ENCODE measurements at regions not wholly inside any gene's neighbourhood (a gene's known extent, or its start where the extent isn't known, plus 50 kb on each side); places are given as distances from the start of the nearest gene placed in this dataset.

GRCh38 chr1:34639701-34640100 lies 115.1 kb upstream of the GJB5 start:
- no peak overlapping the region for H3K18ac ChIP-seq (ENCODE audit: low read length)
- H4K12ac ChIP-seq (ENCODE audit: low read depth, low read length) = no peak overlapping the region

GRCh38 chr1:34640654-34641401 lies 114.0 kb upstream of the GJB5 start:
- H2BK12ac ChIP-seq (ENCODE audit: low read length) = no peak overlapping the region
- H4K8ac ChIP-seq (ENCODE audit: low read depth, low read length) = no peak overlapping the region
- H3K9ac ChIP-seq (ENCODE audit: low read length) = no peak overlapping the region
- no peak overlapping the region for H4K12ac ChIP-seq (ENCODE audit: low read depth, low read length)
- H4K91ac ChIP-seq (ENCODE audit: low read depth, low read length) = peak overlapping the region; percentile 24
- H3K18ac ChIP-seq (ENCODE audit: low read length) = no peak overlapping the region
- peaks cover 3% of the 10 kb centered on the region for H3K79me1 ChIP-seq (ENCODE audit: low read length)
- DNase-seq = no peak
- no peak overlapping the region for H3K4me2 ChIP-seq (ENCODE audit: low read length)
- no peak overlapping the region for H2AK5ac ChIP-seq (ENCODE audit: low read length)
- H3K27ac ChIP-seq (ENCODE audit: low read depth, low read length) = peak overlapping the region; percentile 72
- no peaks in the 10 kb centered on the region for H3K9me3 ChIP-seq (ENCODE audit: insufficient read depth, low read depth, low read length)
- no peaks in the 10 kb centered on the region for H3K79me2 ChIP-seq (ENCODE audit: control insufficient read depth, insufficient read depth, low read length, poor library complexity)
- peaks cover 9 to 12% of the 10 kb centered on the region in 2 experiments for H3K4me1 ChIP-seq (ENCODE audit: control insufficient read depth in 1 of 2, insufficient read depth in 2 of 2, low read length in 2 of 2)
- H2BK5ac ChIP-seq (ENCODE audit: low read depth, low read length, poor library complexity) = peak overlapping the region; percentile 52
- no peak overlapping the region for H2AFZ ChIP-seq (ENCODE audit: insufficient read depth, low read length, poor library complexity)
- no CpG with 5 or more reads among the region's 10 CpGs for WGBS (ENCODE audit: extremely low coverage, insufficient coverage, insufficient read length)
- no peak overlapping the region for H3K23ac ChIP-seq (ENCODE audit: low read length)
- H3K27me3 ChIP-seq (ENCODE audit: insufficient read depth, low read length) = no peaks in the 10 kb centered on the region
- no peak overlapping the region for H2BK120ac ChIP-seq (ENCODE audit: insufficient read depth, low read length, poor library complexity)
- H3K4me3 ChIP-seq (ENCODE audit: low read depth, low read length) = no peak overlapping the region
- no peaks in the 10 kb centered on the region for H3K36me3 ChIP-seq (ENCODE audit: control insufficient read depth in 1 of 2, insufficient read depth in 2 of 2, low read length in 2 of 2)
- H3K14ac ChIP-seq (ENCODE audit: low read length) = no peak overlapping the region
- no peak overlapping the region for H3K4ac ChIP-seq (ENCODE audit: low read depth, low read length)

More at GRCh38 chr1:34639701-34640100, 115.1 kb upstream of the GJB5 start:
- H4K8ac ChIP-seq (ENCODE audit: low read depth, low read length) = no peak overlapping the region
- no peaks in the 10 kb centered on the region for H3K9me3 ChIP-seq (ENCODE audit: insufficient read depth, low read depth, low read length)
- H3K79me2 ChIP-seq (ENCODE audit: control insufficient read depth, insufficient read depth, low read length, poor library complexity) = no peaks in the 10 kb centered on the region
- no peak overlapping the region for H3K4ac ChIP-seq (ENCODE audit: low read depth, low read length)
- WGBS (ENCODE audit: extremely low coverage, insufficient coverage, insufficient read length) = no CpG with 5 or more reads among the region's 9 CpGs
- peaks cover 3% of the 10 kb centered on the region for H3K79me1 ChIP-seq (ENCODE audit: low read length)
- no peak overlapping the region for H3K4me2 ChIP-seq (ENCODE audit: low read length)
- no peaks in the 10 kb centered on the region for H3K27me3 ChIP-seq (ENCODE audit: insufficient read depth, low read length)
- no peak overlapping the region for H3K23ac ChIP-seq (ENCODE audit: low read length)
- no peak overlapping the region for H2BK120ac ChIP-seq (ENCODE audit: insufficient read depth, low read length, poor library complexity)
- no peak overlapping the region for H2AFZ ChIP-seq (ENCODE audit: insufficient read depth, low read length, poor library complexity)
- no peak overlapping the region for H2AK5ac ChIP-seq (ENCODE audit: low read length)
- peaks cover 9 to 12% of the 10 kb centered on the region in 2 experiments for H3K4me1 ChIP-seq (ENCODE audit: control insufficient read depth in 1 of 2, insufficient read depth in 2 of 2, low read length in 2 of 2)
- no peak overlapping the region for H3K4me3 ChIP-seq (ENCODE audit: low read depth, low read length)
- H2BK5ac ChIP-seq (ENCODE audit: low read depth, low read length, poor library complexity) = no peak overlapping the region
- H3K27ac ChIP-seq (ENCODE audit: low read depth, low read length) = peak overlapping the region; percentile 13
- no peaks in the 10 kb centered on the region for H3K36me3 ChIP-seq (ENCODE audit: control insufficient read depth in 1 of 2, insufficient read depth in 2 of 2, low read length in 2 of 2)
- H3K14ac ChIP-seq (ENCODE audit: low read length) = no peak overlapping the region
- H3K9ac ChIP-seq (ENCODE audit: low read length) = no peak overlapping the region
- H4K91ac ChIP-seq (ENCODE audit: low read depth, low read length) = peak overlapping the region; percentile 17
- H2BK12ac ChIP-seq (ENCODE audit: low read length) = no peak overlapping the region
- no peak for DNase-seq

GRCh38 chr1:34642679-34643078 lies 112.2 kb upstream of the GJB5 start:
- Histone ChIP-seq H4K8ac (ENCODE audit: low read depth, low read length) (no peak overlapping the region), H4K12ac (ENCODE audit: low read depth, low read length) (no peak overlapping the region), H3K79me2 (ENCODE audit: control insufficient read depth, insufficient read depth, low read length, poor library complexity) (no peaks in the 10 kb centered on the region), H2BK5ac (ENCODE audit: low read depth, low read length, poor library complexity) (no peak overlapping the region), H3K9me3 (ENCODE audit: insufficient read depth, low read depth, low read length) (peaks cover 2% of the 10 kb centered on the region), H3K27me3 (ENCODE audit: insufficient read depth, low read length) (no peaks in the 10 kb centered on the region), H3K27ac (ENCODE audit: low read depth, low read length) (no peak overlapping the region), H3K18ac (ENCODE audit: low read length) (no peak overlapping the region), H3K36me3 (ENCODE audit: control insufficient read depth in 1 of 2, insufficient read depth in 2 of 2, low read length in 2 of 2) (no peaks in the 10 kb centered on the region), H3K79me1 (ENCODE audit: low read length) (peaks cover 3% of the 10 kb centered on the region), H3K14ac (ENCODE audit: low read length) (no peak overlapping the region), H3K4ac (ENCODE audit: low read depth, low read length) (no peak overlapping the region), H3K4me1 (ENCODE audit: control insufficient read depth in 1 of 2, insufficient read depth in 2 of 2, low read length in 2 of 2) (peaks cover 9 to 12% of the 10 kb centered on the region in 2 experiments), H2BK12ac (ENCODE audit: low read length) (no peak overlapping the region), H3K23ac (ENCODE audit: low read length) (no peak overlapping the region), H3K4me2 (ENCODE audit: low read length) (no peak overlapping the region), H3K4me3 (ENCODE audit: low read depth, low read length) (no peak overlapping the region), H3K9ac (ENCODE audit: low read length) (no peak overlapping the region), H2AK5ac (ENCODE audit: low read length) (no peak overlapping the region), H2AFZ (ENCODE audit: insufficient read depth, low read length, poor library complexity) (no peak overlapping the region), H2BK120ac (ENCODE audit: insufficient read depth, low read length, poor library complexity) (no peak overlapping the region), H4K91ac (ENCODE audit: low read depth, low read length) (no peak overlapping the region)
- no peak for DNase-seq
- WGBS (ENCODE audit: extremely low coverage, insufficient coverage, insufficient read length) = no CpG with 5 or more reads among the region's 1 CpG

- H3K36me3 ChIP-seq (ENCODE audit: control insufficient read depth in 1 of 2, insufficient read depth in 2 of 2, low read length in 2 of 2) = no peaks in the 10 kb centered on the region
- no peak overlapping the region for H3K18ac ChIP-seq (ENCODE audit: low read length)
- no peak overlapping the region for H2AK5ac ChIP-seq (ENCODE audit: low read length)
- WGBS (ENCODE audit: extremely low coverage, insufficient coverage, insufficient read length) = no CpG with 5 or more reads among the region's 7 CpGs
- H3K9me3 ChIP-seq (ENCODE audit: insufficient read depth, low read depth, low read length) = peaks cover 2% of the 10 kb centered on the region
- no peak overlapping the region for H2BK12ac ChIP-seq (ENCODE audit: low read length)
- H3K4ac ChIP-seq (ENCODE audit: low read depth, low read length) = no peak overlapping the region
- H2AFZ ChIP-seq (ENCODE audit: insufficient read depth, low read length, poor library complexity) = no peak overlapping the region
- no peak overlapping the region for H2BK120ac ChIP-seq (ENCODE audit: insufficient read depth, low read length, poor library complexity)
- no peak overlapping the region for H4K12ac ChIP-seq (ENCODE audit: low read depth, low read length)
- H3K14ac ChIP-seq (ENCODE audit: low read length) = no peak overlapping the region
- H3K27me3 ChIP-seq (ENCODE audit: insufficient read depth, low read length) = no peaks in the 10 kb centered on the region
- H4K8ac ChIP-seq (ENCODE audit: low read depth, low read length) = no peak overlapping the region
- H3K4me3 ChIP-seq (ENCODE audit: low read depth, low read length) = no peak overlapping the region
- DNase-seq = no peak
- no peak overlapping the region for H3K27ac ChIP-seq (ENCODE audit: low read depth, low read length)
- no peaks in the 10 kb centered on the region for H3K79me2 ChIP-seq (ENCODE audit: control insufficient read depth, insufficient read depth, low read length, poor library complexity)
- H3K23ac ChIP-seq (ENCODE audit: low read length) = no peak overlapping the region
- H4K91ac ChIP-seq (ENCODE audit: low read depth, low read length) = no peak overlapping the region
- H3K4me2 ChIP-seq (ENCODE audit: low read length) = no peak overlapping the region
- peaks cover 5 to 6% of the 10 kb centered on the region in 2 experiments for H3K4me1 ChIP-seq (ENCODE audit: control insufficient read depth in 1 of 2, insufficient read depth in 2 of 2, low read length in 2 of 2)
- H3K79me1 ChIP-seq (ENCODE audit: low read length) = peaks cover 3% of the 10 kb centered on the region
- H3K9ac ChIP-seq (ENCODE audit: low read length) = no peak overlapping the region
- H2BK5ac ChIP-seq (ENCODE audit: low read depth, low read length, poor library complexity) = no peak overlapping the region
Measured at GRCh38 chr1:34645109-34645688, 109.6 kb upstream of the GJB5 start.
